Type B pancreatic cell (in vitro differentiated cells): ENCODE measurements at regions not wholly inside any gene's neighbourhood (a gene's known extent, or its start where the extent isn't known, plus 50 kb on each side); places are given as distances from the start of the nearest gene placed in this dataset.

Experiments used
- DNase-seq: peaks from one replicate; pipeline ENCODE4 v3.0.0; 2021; ENCODE audit warnings: mixed read lengths; ENCODE audit not compliant: unreplicated experiment; ENCODE audit errors: extremely low spot score
- H3K27ac Mint-ChIP-seq: 2 replicates; pipeline ENCODE4 v1.8.0; 2021; ENCODE audit warnings: mild to moderate bottlenecking, mixed read lengths
- H3K27me3 Mint-ChIP-seq: 2 replicates; pipeline ENCODE4 v1.8.0; 2021; ENCODE audit warnings: mixed read lengths
- H3K36me3 Mint-ChIP-seq: 2 replicates; pipeline ENCODE4 v1.8.0; 2021; ENCODE audit warnings: mixed read lengths
- H3K4me1 Mint-ChIP-seq: one replicate; pipeline ENCODE4 v1.8.0; 2021; ENCODE audit warnings: mixed read lengths; ENCODE audit not compliant: unreplicated experiment
- H3K4me3 Mint-ChIP-seq: 2 replicates; pipeline ENCODE4 v1.8.0; 2021; ENCODE audit warnings: mild to moderate bottlenecking, mixed read lengths
- H3K9me3 Mint-ChIP-seq: 2 replicates; pipeline ENCODE4 v1.8.0; 2021; ENCODE audit warnings: mixed read lengths
- TF ChIP-seq, protein P1 (sequence below): fragments of 200-600 bp; sonication (generic); conservative IDR thresholded peaks from 2 replicates; pipeline ENCODE4 v1.5.0; 2021; ENCODE audit warnings: antibody characterized with exemption, mild to moderate bottlenecking

DNA sequence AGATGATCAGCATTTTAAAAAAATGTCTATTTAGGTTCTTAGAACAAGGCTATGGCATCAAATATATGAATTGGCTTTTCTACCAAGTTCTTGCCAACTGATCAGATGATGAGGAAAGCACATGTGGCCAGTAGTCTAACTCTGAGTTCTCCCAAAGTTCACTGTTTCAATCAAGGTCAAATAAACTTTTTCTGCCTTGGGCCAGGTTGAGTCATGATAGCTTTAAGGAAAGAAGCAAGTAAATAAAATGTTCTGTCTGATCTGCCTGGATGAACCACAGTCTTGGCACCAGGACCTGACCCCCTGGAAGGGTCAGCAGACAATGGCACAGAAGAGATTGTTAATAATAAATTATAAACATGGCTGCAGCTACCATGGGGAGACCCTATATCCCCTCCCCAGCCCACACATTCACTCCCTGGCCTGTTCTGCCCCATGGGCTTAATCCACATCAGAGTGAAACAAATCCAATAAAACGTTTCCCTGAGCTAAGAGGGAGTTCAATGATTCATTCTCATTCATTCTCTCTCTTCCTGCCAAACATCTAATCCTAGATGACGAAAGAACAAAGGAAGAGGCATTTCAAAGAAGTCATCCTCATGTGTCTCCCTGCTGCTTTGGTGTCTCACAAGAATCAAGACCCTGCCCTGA is 661.6 kb downstream of the DHX35 start:
- TF ChIP-seq, protein P1, sequence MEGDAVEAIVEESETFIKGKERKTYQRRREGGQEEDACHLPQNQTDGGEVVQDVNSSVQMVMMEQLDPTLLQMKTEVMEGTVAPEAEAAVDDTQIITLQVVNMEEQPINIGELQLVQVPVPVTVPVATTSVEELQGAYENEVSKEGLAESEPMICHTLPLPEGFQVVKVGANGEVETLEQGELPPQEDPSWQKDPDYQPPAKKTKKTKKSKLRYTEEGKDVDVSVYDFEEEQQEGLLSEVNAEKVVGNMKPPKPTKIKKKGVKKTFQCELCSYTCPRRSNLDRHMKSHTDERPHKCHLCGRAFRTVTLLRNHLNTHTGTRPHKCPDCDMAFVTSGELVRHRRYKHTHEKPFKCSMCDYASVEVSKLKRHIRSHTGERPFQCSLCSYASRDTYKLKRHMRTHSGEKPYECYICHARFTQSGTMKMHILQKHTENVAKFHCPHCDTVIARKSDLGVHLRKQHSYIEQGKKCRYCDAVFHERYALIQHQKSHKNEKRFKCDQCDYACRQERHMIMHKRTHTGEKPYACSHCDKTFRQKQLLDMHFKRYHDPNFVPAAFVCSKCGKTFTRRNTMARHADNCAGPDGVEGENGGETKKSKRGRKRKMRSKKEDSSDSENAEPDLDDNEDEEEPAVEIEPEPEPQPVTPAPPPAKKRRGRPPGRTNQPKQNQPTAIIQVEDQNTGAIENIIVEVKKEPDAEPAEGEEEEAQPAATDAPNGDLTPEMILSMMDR, result no peak
- H3K36me3 Mint-ChIP-seq, result no peaks in the 10 kb centered on the region
- no peaks in the 10 kb centered on the region for H3K4me1 Mint-ChIP-seq
- H3K4me3 Mint-ChIP-seq, result no peak overlapping the region
- H3K27ac Mint-ChIP-seq, result no peak overlapping the region
- DNase-seq, result no peak
- no peaks in the 10 kb centered on the region for H3K9me3 Mint-ChIP-seq
- peaks cover 12% of the 10 kb centered on the region for H3K27me3 Mint-ChIP-seq

DNA sequence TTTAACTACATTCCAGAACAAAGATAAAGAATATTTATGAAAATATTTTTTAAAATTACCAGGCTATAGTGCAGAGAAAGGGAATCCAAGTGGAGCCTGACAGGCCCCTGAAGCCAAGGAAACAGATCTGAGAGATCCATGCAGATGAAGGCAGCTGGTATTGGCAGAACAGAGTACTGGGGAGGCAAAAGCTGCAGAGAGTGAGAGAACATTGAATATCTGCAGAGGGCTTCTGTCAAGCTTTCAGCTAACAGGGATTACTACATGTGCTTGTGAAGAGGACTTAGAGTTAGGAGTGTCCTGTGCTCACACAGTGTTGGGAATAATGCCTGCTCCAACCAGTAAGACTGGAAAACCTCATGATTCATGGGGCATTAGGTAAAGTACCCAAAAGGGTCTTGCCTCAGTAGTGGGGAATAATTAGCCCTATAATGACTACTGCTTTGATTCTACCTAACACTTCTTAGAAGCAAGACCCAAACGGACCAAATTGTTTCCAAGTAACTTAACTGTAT is 657.2 kb downstream of the DHX35 start:
- H3K27me3 Mint-ChIP-seq, result peaks cover 5% of the 10 kb centered on the region
- no peak overlapping the region for H3K27ac Mint-ChIP-seq
- DNase-seq, result no peak
- H3K4me1 Mint-ChIP-seq, result no peaks in the 10 kb centered on the region
- no peaks in the 10 kb centered on the region for H3K36me3 Mint-ChIP-seq
- no peak overlapping the region for H3K4me3 Mint-ChIP-seq
- H3K9me3 Mint-ChIP-seq, result no peaks in the 10 kb centered on the region
- TF ChIP-seq, protein P1, result no peak

DNA sequence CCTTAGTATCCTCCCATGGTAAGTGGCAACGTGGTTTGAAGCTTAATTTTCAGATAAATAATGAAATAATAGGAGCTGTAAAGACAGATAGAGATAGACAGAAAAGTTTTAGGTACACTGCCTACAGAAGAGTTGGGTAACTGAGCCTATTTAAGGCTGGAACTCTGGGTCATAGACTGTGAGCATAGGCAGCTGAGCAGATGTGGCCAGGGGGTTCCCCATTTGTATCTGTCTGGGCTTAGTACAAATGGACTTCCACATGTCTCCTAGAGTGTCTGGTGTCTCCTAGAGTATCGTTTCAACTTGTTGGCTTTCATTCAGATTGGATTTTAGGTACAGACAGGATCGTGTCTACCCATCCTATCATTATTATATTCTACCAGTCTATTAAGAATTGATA is 649.8 kb downstream of the DHX35 start:
- DNase-seq, result no peak
- Mint-ChIP-seq H3K9me3 (peaks cover 7% of the 10 kb centered on the region), H3K27ac (no peak overlapping the region), H3K36me3 (no peaks in the 10 kb centered on the region), H3K4me1 (no peaks in the 10 kb centered on the region), H3K27me3 (peaks cover 8% of the 10 kb centered on the region), H3K4me3 (no peak overlapping the region)
- TF ChIP-seq, protein P1, result no peak

DNA sequence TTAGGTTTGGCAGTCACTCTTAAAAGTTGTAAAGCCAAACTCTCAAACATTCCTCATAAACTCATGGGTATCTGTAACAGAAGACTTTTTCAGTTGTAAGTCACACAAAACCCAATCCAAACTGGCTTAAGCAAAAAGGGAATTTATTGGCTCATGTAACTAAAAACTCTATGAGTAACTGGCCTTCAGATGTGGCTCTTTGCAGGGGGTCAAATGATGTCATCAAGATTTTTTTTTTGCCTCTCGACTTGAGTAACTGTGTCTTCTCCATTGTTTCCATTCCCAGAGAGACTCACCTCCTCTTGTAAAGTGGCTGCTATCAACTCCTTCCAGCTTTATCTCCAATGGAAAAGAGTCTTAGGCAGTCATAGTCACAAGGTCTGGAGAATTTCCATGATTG is 645.0 kb downstream of the DHX35 start:
- TF ChIP-seq, protein P1, result no peak
- H3K4me3 Mint-ChIP-seq, result no peak overlapping the region
- H3K27ac Mint-ChIP-seq, result no peak overlapping the region
- no peak for DNase-seq
- H3K36me3 Mint-ChIP-seq, result no peaks in the 10 kb centered on the region
- no peaks in the 10 kb centered on the region for H3K4me1 Mint-ChIP-seq
- no peaks in the 10 kb centered on the region for H3K27me3 Mint-ChIP-seq
- peaks cover 7% of the 10 kb centered on the region for H3K9me3 Mint-ChIP-seq

DNA sequence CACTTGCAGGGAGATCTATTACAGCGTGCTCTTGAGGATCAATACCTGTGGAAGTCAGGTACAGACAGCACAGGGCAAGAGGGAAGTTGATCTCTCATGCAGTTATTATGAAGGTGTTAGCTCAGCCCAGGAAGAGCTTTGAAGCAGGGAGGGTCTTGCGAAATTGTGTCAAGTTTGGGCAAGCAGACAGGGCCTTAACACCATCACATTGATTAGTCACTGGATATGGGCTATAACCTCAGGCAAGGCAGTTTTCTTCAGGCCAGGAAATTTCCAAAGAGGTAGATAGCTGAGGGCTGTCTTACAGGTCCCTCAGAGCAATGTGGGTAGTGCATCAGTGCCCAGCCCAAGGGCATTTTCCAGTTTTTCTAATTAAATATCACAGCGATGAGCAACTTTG is 643.8 kb downstream of the DHX35 start:
- Mint-ChIP-seq H3K36me3 (no peaks in the 10 kb centered on the region), H3K9me3 (peaks cover 7% of the 10 kb centered on the region), H3K27me3 (no peaks in the 10 kb centered on the region), H3K4me3 (no peak overlapping the region), H3K27ac (no peak overlapping the region), H3K4me1 (no peaks in the 10 kb centered on the region)
- no peak for DNase-seq
- TF ChIP-seq, protein P1, result no peak

DNA sequence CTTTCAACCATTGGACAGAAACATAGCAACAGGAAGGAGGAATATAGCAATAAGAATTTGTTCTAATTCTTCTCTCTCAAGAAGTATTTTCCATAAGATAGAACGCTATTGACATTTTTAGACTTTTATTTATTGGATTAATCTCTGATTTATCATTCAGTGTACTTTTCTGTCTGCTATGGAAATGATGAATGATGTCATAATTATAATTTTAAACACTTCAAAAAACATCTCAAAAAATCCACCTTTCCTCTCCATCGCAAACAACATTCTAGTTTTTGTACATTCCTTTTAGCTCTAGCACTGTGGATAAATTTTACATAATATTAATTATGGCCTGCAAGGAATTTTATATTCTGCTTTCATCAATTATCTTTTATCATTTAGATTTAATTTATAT is 643.2 kb downstream of the DHX35 start:
- TF ChIP-seq, protein P1, result no peak
- H3K4me1 Mint-ChIP-seq, result no peaks in the 10 kb centered on the region
- no peak overlapping the region for H3K4me3 Mint-ChIP-seq
- peaks cover 7% of the 10 kb centered on the region for H3K9me3 Mint-ChIP-seq
- no peak for DNase-seq
- H3K27ac Mint-ChIP-seq, result no peak overlapping the region
- no peaks in the 10 kb centered on the region for H3K27me3 Mint-ChIP-seq
- H3K36me3 Mint-ChIP-seq, result no peaks in the 10 kb centered on the region
